OCI-LY1 (cell line): ENCODE measurements at regions not wholly inside any gene's neighbourhood (a gene's known extent, or its start where the extent isn't known, plus 50 kb on each side); places are given as distances from the start of the nearest gene placed in this dataset.
"Not testable (repeated sequence)": the region's sequence is repeated elsewhere in the genome, so short reads cannot be mapped to it uniquely, and the experiment has no call there.

ENCODE experiments used
- EZH2 ChIP-seq: fragments of 200-600 bp; sonication (generic), shearing (Covaris generic); IDR thresholded peaks from 2 replicates; pipeline ENCODE4 v1.8.0; 2017; ENCODE audit warnings: borderline replicate concordance, mixed run types, mild to moderate bottlenecking, antibody characterized with exemption, low read length, moderate library complexity, mixed read lengths
- TF ChIP-seq, protein P1 (sequence below): fragments of 200-600 bp; sonication (generic), shearing (Covaris generic); IDR thresholded peaks from 2 replicates; pipeline ENCODE4 v1.5.1; 2017; ENCODE audit warnings: mild to moderate bottlenecking, antibody characterized with exemption, low read length, moderate library complexity, mixed read lengths

DNA sequence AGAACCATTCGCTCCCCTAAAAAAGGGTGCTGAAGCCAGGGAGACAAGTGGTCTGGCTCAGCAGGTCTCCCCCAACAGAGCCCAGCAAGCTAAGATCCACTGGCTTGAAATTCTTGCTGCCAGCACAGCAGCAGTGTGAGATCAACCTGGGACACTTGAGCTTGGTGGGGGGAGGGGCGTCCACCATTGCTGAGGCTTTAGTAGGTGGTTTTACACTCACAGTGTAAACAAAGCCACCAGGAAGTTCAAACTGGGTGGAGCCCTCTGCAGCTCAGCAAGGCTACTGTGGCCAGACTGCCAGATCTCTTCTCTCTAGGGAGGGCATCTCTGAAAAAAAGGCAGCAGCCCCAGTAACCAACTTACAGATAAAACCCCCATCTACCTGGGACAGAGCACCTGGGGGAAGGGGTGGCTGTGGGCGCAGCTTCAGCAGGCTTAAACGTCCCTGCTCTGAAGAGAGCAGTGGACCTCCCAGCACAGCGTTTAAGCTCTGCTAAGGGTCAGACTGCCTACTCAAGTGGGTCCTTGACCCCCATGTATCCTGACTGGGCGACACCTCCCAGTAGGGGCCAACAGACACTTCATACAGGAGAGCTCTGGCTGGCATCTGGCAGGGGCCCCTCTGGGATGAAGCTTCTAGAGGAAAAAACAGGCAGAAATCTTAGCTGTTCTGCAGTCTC lies 307.7 kb downstream of the AMY1C start:
- not testable (repeated sequence) for TF ChIP-seq EZH2
- TF ChIP-seq, protein P1, sequence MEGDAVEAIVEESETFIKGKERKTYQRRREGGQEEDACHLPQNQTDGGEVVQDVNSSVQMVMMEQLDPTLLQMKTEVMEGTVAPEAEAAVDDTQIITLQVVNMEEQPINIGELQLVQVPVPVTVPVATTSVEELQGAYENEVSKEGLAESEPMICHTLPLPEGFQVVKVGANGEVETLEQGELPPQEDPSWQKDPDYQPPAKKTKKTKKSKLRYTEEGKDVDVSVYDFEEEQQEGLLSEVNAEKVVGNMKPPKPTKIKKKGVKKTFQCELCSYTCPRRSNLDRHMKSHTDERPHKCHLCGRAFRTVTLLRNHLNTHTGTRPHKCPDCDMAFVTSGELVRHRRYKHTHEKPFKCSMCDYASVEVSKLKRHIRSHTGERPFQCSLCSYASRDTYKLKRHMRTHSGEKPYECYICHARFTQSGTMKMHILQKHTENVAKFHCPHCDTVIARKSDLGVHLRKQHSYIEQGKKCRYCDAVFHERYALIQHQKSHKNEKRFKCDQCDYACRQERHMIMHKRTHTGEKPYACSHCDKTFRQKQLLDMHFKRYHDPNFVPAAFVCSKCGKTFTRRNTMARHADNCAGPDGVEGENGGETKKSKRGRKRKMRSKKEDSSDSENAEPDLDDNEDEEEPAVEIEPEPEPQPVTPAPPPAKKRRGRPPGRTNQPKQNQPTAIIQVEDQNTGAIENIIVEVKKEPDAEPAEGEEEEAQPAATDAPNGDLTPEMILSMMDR, result not testable (repeated sequence)
